Stimulated activated CD4-positive, alpha-beta T cell treated with anti-CD3 and anti-CD28 coated beads, TNF-alpha, amount 100 ng/mL, for 48 hours (primary cell): ENCODE measurements at regions not wholly inside any gene's neighbourhood (a gene's known extent, or its start where the extent isn't known, plus 50 kb on each side); places are given as distances from the start of the nearest gene placed in this dataset.
"Not testable (repeated sequence)": the region's sequence is repeated elsewhere in the genome, so short reads cannot be mapped to it uniquely, and the experiment has no call there.

Experiments
- DNase-seq, 3 donors: peaks; one replicate each; pipeline ENCODE4 v3.0.0-alpha.2; 2020; ENCODE audit warnings: low read depth in 3 of 3

DNA sequence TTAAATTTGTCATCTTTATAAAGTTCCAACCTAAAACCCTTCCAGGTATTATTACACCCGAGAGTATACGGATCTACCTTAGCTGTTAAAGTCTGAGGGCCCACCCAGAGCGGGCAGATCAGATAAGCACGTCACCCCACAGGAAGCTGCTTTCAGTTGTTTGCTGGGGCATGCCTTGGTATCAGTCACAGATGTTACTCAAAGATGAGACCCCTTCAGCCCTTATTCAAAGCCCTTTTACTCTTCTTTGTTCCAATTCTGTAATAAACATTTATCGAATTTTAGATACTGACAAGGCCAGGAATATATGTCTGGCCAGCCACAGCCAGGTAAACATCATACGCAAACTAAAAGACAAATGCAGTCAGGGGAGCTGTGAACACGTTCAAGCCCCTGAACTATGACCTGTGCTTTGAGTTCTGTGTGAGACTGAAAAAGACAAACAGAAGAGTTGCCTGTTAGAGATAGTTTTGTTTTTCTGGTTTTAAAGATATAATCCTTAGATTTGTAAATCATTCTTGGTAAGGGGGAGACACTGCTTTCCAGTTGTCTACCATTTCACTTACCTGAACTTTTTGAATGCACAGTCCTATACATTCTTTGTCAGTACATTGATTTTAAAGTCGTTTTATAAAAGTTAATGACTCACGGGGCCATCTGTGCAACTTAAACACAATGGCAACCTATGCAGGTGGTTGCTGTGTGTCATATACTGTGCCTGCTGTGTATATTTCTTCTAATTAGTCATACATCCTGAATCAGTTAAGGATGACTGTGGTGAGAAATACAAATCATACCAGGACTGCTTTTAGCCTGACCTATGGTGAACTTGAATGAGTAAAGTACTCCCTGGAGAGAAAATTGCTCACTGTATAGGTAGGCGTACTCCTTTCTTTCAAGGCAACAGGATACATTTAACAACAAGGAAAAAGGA lies 100.5 kb upstream of the ITPRID2 start:
- DNase-seq, result no peak

DNA sequence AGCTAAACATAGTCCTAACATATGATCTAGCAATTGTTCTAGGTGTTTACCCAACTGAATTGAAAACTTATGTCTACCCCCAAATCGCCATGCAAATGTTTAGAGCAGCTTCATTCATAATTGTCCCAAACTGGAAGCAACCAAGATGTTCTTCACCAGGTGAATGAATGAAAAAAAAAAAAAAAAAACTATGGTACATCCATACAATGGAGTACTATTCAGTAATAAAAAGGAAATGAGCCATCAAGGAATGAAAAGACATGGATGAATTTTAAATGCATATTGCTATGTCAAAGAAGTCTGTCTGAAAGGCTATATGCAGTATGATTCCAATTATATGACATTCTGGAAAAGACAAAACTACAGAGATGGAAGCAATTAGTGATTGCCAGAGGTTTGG lies 98.6 kb upstream of the ITPRID2 start:
- DNase-seq, result no peak

DNA sequence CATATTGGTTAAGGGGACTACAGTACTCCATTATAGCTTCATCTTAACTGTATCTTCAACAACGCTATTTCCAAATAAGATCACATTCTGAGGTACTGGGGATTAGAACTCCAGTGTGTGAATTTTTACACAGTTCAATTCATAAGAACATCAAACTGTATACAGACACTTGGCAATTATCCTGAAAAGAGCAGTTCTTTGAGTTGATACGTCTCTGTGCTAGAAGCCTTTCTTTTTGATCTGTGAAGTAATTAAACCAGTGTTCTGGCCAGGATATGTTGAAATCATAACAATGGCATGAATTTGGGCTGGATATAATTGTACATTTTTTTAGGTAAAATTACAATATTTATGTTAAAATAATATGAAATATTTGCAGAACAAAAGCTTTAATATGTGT lies 93.5 kb upstream of the ITPRID2 start:
- no peak for DNase-seq

DNA sequence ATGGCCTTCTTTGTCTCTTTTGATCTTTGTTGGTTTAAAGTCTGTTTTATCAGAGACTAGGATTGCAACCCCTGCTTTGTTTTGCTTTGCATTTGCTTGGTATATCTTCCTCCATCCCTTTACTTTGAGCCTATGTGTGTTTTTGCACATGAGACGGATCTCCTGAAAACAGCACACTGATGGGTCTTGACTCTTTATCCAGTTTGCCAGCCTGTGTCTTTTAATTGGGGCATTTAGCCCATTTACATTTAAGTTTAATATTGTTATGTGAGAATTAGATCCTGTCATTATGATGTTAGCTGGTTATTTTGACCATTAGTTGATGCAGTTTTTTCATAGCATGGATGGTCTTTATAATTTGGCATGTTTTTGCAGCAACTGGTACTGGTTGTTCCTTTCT lies 89.2 kb upstream of the ITPRID2 start:
- DNase-seq, result not testable (repeated sequence)

DNA sequence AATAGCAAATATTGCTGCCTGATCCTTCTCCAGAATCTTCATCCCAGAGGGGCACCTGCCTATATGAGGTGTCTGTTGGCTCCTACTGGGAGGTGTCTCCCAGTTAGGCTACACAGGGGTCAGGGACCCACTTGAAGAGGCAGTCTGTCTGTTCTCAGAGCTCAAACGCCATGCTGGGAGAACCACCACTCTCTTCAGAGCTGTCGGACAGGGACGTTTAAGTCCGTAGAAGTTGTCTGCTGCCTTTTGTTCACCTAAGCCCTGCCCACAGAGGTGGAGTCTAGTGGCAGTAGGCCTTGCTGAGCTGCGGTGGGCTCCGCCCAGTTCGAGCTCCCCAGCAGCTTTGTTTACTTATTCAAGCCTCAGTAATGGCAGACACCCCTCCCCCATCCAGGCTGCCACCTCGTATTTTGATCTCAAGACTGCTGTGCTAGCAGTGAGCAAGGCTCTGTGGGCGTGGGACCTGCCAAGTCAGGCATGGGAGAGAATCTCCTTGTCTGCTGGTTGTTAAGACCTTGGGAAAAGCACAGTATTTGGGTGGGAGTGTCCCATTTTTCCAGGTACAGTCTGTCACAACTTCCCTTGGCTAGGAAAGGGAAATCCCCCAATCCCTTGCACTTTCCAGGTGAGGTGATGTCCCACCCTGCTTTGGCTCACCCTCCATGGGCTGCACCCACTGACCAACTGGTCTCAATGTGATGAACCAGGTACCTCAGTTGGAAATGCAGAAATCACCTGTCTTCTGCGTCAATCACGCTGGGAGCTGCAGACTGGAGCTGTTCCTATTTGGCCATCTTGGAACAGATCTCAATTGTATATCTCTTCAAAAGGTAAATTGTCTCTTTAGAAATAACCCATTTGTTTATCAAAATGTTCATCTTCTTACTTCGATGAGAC lies 87.4 kb upstream of the ITPRID2 start:
- not testable (repeated sequence) for DNase-seq

DNA sequence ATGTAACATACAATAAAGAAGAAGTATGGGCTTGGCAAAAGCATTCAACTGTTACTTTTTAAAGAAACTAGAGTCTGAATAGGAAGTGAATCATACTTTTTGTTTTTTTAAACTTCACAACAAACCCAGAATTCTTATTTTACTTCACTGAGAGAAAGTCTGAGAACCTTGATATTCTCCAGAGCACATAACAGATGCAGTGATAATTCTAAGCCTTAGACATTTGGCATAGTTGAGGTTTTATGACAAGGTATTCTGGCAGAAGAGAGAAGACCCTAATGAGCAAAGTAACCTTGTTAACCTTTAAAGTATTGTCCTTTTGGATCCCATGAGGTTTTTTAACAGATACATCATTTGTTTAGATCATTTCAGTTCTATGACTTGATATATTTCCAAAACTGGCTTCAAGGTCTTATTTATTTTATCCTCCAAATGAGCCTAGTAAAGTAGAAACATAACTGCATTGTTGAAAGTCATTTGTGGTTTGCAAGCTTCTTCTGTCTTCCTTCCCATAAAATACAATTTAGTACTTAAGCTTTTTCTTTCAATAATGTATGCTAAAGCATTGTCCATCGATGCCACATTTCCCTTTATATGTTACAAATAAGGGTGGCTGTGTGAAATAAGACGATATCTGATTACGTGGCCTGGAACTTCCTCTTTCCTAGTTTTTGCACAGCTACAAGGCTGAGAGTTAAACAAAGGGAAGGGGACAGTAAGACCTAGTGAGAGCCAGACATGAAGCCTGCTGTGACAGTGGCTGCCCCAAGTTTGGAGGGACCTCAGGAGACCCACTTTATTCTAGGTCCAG lies 86.1 kb upstream of the ITPRID2 start:
- no peak for DNase-seq

DNA sequence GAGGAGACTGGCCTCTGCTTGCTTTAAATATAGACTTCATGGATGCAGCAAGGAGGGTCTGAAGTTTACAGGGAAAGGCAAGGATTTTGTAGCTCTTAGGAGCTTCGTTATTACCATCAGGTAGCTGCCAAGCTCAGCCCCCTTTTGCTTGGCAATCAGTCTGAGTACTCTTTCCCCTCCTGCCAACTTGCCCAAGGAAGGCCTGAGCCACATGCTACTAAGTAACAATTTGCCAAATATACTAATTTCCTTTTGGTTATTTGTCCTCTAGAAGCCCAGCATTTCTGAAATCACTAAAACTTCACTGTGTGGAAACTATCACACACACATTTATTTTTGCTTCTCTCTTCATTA lies 85.5 kb upstream of the ITPRID2 start:
- no peak for DNase-seq

DNA sequence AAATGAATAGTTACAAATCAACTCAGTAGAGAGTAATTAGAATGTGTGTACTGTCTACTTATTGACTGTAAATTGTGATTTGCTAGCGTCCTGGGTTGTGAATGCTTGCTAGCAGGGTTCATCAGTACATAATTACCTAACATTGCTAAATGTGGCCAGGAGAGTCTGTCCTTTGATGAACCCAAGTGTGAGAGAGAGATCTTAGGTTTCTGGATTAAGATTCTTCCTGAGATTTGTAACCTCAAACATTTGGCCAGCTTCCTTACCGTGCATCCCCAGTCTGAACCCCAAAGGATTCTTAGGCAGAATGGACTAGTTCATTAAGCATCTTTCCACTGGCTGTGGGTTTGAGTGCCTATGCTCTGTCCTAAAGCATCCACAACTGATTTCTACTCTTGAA lies 84.0 kb upstream of the ITPRID2 start:
- no peak for DNase-seq

DNA sequence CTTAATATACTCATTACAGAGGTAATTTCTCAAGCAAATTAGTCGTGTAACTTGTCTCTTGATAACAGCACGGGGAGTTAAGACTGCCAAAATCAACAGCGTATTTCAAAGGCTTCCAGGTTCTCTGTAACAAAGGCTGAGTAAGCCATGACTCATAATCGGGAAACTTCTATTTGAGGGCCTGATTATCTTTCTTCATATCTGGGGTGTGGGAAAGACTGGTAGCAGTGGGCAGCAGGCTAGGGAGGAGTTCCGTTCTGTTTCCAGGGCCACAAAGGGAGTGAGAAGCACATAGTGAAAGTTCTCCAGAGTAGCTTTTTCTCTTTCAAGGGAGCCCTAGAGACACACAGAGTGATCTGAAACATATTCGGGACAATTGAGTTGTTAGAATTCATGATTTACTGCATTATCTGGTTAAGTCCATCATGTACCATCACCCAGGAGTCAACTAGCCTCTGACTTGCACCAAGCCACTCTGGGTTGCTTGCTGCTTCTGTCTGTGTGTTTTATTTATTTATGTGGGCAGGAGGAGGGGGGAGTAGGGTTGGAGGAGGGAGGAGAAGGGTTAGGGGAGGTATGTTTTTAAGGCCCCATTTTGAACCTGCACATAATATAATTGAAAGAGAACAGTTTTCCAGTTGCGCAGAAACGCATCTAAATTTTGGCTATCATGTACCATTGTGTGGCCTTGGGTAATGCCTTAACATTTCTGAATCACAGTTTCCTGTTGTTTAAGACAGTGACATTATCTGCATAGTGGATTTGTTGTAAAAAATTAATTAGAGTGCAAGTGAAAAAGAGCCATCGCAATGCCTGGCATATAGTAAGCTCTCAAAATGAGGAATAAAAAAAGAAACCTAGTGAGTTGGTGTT lies 80.5 kb upstream of the ITPRID2 start:
- no peak for DNase-seq

DNA sequence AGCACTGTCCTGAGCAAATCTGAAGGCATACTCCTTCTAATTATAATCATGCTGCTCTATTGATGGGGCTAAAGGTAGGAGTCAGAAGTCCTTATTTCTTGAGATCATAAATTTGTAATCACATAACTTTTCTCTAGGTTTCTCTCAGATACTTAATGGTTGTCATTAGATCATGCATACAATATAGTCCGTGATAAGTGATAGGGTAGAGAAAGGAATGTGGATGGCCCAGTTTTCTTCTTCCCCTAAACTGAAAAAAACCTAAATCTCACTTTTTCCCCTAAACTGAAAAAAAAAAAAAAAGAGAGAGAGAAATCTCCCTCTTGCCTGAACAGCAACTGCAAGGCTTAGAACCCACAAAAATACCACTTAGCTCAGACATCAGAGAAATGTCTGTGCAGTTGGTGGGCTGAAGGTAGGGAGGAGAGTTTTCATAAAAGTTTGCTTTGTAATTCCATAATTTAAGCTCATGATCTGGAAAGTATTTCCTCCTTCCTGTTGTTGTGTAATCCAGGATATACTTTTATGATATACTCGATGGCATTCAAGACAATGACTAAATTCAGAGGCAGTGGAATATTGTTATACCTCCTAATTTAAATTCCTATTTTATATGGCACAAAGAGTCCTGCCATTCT lies 79.3 kb upstream of the ITPRID2 start:
- DNase-seq, result no peak

DNA sequence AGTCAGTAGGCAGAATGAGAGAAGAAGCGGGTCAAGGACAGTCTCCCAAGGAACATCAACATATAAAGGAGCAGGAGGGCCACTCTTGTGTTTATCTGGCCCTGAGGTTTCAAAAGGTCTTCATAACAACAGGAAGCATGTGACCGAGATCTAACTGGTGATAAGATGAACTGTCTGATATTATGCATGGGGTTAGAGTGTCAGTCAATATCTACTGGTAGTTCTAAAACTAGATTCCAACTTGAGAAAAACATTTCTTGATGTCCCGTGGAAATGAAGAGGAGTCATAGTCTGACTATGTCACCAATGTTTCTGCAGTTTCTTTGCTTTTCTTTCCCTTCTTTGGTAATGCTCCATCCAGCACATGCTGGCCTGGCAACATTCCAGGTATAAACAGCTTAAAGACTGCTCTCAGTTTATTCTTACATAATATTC lies 77.5 kb upstream of the ITPRID2 start:
- no peak for DNase-seq

DNA sequence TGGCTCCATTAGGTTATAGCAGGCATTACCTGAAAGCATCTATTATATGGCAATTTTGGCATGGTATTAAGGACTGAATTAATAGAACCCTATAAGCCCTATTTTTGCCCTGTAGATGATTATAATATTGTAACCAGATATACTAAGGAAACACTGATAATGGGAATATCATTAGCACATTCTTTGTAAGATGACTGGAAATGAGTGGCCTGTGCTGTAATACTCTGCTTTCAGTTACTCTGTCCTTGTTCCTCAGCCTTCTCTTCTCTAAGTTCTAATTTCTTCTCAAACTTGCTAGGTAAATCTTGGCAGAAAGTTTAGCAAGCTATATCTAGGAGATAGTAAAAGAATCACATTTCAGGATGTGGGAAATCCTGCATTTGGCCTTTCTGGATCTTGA lies 74.0 kb upstream of the ITPRID2 start:
- no peak for DNase-seq

DNA sequence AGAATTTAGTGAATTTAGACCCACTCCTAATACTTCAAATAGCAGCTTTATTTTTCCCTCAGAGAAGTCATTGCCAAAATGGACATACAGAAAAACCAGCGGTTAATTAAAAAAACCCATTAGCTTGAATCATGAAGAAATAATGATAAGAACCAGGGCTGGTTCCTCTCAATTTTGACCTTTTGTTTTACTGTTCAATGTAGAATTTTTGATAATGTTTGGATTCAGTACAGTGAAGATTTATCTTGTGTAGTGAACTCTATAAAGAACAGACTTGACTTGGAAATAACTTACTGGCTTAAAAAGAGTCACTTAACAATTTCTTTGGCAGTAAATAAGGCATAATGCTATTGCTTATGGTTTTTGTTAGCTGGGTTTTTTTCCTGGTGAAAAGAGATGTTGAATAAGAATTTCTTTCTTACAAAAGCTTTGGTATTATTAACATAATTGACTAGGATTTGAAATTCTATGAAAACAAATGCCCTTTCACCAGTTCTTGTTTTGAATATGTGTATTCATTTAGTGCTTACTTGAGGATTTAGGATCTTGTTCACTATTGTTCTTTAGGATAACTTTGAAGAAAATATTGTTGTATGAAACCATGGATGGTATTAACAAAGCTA lies 73.4 kb upstream of the ITPRID2 start:
- no peak for DNase-seq

DNA sequence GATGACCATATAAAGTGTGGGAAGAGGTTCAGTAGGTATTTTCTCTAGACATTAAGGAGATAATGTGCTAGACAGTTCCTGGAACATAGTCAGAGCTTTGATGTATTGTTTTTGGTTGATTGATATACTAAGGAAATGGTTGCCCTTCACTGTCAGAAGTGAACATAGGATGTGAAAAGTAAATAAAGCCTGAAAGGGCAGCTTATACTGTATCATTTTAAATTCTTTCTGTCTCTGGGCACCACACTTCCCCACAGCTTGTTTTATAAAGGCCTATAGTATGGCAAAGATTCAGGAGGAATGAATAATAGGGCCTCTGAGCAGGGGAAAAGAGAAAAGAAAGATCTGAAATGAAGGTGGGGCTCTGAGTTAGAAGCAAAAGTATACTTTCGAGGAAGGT lies 72.7 kb upstream of the ITPRID2 start:
- no peak for DNase-seq

DNA sequence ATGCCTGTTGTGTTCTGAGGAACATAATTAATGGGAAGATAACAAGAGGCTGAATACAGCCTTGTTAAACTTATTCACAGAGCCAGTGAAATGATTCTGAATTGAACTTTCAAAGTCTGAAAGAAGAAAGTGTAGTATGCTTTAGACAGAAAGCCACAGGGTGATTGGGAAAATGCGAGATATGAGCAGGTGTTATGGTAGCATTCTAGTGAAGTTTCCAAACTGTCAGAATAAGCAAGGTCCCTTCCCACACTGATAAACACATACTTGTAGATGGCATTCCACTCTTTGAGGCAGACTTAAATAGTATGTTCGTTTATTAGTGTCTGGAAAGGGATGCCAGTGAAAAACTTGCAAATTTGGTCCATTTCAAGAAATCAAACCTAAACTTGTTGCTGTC lies 70.5 kb upstream of the ITPRID2 start:
- no peak for DNase-seq

DNA sequence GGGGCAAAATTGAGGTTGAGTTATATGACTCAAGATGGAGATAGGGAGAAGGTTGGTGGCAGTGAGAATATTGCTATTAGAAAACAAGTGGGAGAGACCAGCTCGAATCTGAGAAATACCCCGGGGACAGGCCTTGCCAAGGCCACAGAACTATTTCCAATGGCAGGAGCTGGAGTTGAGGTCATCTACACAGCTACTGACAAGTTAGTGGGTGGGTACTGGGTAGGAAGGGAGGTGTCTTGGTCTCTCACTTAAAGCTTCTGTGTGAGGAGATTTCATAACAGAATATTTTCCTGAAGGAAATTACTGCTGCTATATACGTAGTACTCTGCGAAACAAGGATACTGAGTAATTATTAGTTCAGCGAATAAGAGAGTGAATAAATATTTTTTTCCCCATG lies 69.4 kb upstream of the ITPRID2 start:
- no peak for DNase-seq

DNA sequence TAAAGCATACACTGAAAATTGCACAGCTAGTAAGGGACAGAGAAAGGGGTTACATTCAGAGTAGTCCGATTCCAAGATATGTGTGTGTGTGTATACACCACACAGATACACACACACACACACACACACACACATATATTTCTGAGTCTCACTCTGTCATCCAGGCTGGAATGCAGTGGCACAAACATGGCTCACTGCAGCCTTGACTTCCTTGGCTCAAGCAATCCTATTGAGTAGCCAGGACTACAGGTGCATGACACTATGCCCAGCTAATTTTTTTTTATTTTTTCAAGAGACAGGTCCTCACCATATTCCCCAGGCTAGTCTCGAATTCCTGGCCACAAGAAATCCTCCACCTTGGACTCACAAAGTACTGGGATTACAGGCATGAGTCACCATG lies 68.1 kb upstream of the ITPRID2 start:
- DNase-seq, result no peak

DNA sequence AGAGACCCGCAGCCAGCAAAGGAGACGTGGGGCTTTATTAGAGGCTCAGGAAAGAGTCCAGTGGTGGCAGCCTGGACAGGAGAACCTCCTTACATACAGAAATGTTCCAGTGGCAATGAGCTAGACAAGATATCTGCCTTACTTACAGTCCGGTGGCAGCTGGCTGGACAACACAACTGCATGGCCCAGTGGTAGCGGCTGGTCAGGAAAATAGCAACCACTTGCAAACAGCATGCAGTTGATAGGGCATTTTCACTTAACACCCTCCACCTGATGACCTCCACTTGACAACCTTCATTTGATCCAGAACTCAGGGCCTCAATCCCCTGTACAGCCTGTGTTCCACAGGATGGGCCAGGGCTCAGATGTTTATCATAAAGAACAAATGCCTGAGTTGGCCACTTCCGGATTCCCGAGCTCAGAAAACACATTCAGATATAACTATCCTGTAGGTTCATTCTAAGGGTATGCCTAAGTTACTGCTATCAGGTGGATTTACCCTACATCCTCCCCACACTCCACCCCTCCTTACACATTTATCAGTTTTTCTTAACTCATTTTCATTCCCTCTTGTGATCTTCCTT lies 63.3 kb upstream of the ITPRID2 start:
- DNase-seq, result no peak

DNA sequence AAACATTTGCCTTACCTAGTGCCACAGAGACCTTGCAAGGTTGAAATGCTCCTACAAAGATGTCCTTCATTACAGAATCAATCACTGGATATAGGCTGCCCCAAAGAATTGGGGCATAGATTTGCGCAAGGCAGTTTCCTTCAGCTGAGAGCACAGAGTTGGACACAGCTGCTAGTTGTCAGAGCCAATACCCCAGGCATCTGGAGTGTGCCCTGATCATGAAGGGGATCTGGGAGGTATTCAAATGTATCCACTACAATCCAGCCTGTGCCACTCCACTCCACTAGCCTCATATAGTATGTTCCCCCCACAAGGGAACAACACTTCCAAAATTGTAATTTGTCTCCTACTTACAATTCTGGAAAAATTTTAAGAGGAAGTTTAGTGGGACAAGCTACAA lies 62.3 kb upstream of the ITPRID2 start:
- DNase-seq, result no peak

DNA sequence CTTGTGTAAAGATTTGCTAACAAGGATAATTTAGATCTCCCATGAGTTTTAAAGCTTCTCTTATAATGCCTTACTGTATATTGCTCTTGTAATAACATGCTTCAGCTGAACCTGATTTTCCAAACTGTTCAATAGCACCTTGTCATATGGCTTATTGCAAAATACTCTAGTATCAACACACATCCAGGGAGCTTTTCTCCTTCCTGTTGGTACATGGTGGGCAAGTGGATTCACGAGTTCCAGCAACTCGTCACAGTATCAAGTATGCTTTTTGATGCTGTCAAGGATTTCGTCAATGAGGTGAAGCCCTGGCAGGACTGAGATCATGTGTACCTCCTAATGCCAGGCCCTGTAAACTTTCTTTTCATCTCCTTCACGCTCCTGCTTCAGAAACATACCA lies 59.5 kb upstream of the ITPRID2 start:
- DNase-seq, result no peak
